Uterus (tissue), 2 donors: ENCODE measurements at regions not wholly inside any gene's neighbourhood (a gene's known extent, or its start where the extent isn't known, plus 50 kb on each side); places are given as distances from the start of the nearest gene placed in this dataset.

Experiments used
- POLR2A ChIP-seq, 2 donors: fragments of 450-650 bp; IDR thresholded peaks; one replicate each; pipeline ENCODE4 v1.6.1; 2016; ENCODE audit warnings: antibody characterized with exemption in 2 of 2, mild to moderate bottlenecking in 1 of 2, moderate library complexity in 1 of 2
- TF ChIP-seq, protein P1 (sequence below), 4 experiments: fragments of 200-600 bp in 2 of 4; fragments of 450-650 bp in 2 of 4; sonication (generic) in 2 of 4; IDR thresholded peaks; one replicate each; pipeline ENCODE4 v1.5.1; 2016 to 2019; ENCODE audit warnings: antibody characterized with exemption in 4 of 4, mild to moderate bottlenecking in 2 of 4, moderate library complexity in 1 of 4

- TF ChIP-seq, protein P1, sequence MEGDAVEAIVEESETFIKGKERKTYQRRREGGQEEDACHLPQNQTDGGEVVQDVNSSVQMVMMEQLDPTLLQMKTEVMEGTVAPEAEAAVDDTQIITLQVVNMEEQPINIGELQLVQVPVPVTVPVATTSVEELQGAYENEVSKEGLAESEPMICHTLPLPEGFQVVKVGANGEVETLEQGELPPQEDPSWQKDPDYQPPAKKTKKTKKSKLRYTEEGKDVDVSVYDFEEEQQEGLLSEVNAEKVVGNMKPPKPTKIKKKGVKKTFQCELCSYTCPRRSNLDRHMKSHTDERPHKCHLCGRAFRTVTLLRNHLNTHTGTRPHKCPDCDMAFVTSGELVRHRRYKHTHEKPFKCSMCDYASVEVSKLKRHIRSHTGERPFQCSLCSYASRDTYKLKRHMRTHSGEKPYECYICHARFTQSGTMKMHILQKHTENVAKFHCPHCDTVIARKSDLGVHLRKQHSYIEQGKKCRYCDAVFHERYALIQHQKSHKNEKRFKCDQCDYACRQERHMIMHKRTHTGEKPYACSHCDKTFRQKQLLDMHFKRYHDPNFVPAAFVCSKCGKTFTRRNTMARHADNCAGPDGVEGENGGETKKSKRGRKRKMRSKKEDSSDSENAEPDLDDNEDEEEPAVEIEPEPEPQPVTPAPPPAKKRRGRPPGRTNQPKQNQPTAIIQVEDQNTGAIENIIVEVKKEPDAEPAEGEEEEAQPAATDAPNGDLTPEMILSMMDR (IDR thresholded peaks at IDR 0.05), result no peak
- TF ChIP-seq POLR2A (IDR thresholded peaks at IDR 0.05), result no peak
These were observed 297.0 kb downstream of the GPATCH2 start for GRCh38 chr1:217333939-217334338.
